GM19324 (cell line): ENCODE measurements at regions not wholly inside any gene's neighbourhood (a gene's known extent, or its start where the extent isn't known, plus 50 kb on each side); places are given as distances from the start of the nearest gene placed in this dataset.
A peak's percentile ranks its signal among the peaks of the same experiment; 100 is the strongest.
"Not testable (repeated sequence)": the region's sequence is repeated elsewhere in the genome, so short reads cannot be mapped to it uniquely, and the experiment has no call there.

ENCODE experiments used
- ATAC-seq: cut with Tn5 transposase; IDR thresholded peaks from one replicate; pipeline ENCODE4 v1.9.1; 2021; ENCODE audit warnings: mild to moderate bottlenecking, moderate library complexity; ENCODE audit not compliant: unreplicated experiment, low FRiP score

DNA sequence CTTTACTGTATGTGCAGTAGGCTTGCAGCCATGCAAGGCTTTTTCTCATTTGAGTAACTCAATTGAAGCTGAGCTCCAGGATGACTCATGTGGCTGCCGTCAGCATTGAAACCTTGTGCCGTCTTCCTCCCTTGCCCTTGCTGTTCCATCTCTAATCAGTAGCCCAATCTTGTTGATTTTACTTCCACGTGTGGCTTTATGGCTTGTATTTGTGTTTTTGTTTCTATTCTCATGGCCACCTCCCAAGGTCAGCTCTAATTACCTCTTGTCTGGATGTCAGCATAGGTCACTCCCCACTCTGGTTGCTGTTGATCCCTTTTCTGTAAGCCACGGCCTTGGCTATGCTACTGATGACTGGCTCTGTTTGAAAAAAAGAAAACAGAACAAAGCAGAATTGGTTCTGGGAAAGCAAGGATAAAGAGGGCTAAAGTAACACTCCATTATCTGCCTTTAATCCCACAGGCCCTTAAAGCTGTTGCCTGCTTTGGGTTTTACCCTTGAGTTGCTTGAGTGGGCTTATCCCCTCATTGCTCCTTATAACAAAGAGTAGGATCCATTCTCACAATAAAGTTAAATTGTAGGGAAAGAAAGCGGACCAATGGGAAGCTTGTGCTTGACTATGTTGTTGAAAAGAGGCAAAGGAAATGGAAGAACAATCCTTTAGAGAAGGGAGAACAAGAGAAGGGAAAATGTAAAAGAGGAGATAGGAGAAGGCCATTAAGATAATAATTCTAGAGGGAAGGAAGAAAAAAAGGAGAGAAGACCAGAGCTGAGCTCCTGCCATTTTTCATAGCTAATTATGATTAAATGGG lies 173.9 kb upstream of the PGRMC2 start:
- peak; percentile 60 for ATAC-seq

DNA sequence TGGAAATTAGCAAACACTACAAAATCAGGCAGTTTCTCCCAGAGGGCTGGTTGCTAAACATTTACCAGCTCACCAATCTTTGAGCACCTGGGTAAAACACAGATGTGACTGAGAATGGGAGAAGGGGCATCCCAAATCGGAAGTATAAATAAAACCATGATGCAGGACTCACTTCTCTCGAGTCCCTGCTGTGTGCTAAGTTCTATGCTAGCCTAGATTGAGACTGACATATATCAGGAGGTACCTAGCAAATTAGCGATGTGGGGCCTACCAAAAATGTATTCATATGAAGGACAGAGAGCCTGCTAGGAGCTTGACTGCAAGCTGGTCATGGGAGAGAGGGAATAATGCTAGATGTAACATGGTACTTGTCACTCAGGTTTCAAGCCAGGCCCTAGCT lies 171.9 kb upstream of the PGRMC2 start:
- no peak for ATAC-seq

- no peak for ATAC-seq
Measured at GRCh38 chr4:128458816-128459215, 171.2 kb upstream of the PGRMC2 start.

DNA sequence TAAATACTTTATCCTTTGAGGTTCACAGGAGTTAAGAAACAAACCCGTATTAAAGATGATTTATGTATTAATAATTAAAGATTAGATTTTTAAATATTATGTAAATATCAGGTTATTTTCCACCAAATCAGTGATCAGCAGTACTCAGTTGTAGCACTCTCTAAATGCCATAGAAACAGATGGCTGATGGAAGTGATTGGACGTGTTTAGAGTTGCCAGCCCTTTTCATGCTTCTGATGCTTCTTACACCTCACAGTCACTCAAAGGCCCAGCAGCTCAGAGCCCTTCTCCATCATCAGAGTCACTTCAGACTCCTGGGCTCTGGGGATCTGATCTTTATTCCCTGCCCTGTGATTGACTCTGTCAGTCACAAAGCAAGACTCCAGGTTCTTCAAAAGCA lies 170.1 kb upstream of the PGRMC2 start:
- ATAC-seq: no peak

- no peak for ATAC-seq
Measured at GRCh38 chr4:128456171-128456570, 168.6 kb upstream of the PGRMC2 start.

DNA sequence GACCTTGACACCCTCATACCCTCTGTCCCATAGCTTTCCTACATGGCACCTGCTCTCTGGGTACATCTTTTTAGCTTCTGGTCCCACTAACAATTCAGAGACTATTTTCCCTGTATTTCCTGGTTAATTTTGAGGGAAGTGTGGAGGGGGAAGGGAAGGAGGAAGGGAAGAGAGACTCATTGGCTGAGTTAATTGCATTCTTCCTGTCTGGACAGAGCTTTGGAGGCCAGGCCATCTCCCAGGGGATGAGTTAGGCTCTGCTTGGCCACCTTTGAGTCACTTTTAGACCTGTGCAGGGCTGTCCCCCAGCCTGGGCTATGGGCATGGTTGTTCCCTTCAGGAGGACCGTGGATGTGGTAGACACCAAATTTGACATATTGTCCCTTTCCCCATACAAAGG lies 167.9 kb upstream of the PGRMC2 start:
- ATAC-seq: no peak

DNA sequence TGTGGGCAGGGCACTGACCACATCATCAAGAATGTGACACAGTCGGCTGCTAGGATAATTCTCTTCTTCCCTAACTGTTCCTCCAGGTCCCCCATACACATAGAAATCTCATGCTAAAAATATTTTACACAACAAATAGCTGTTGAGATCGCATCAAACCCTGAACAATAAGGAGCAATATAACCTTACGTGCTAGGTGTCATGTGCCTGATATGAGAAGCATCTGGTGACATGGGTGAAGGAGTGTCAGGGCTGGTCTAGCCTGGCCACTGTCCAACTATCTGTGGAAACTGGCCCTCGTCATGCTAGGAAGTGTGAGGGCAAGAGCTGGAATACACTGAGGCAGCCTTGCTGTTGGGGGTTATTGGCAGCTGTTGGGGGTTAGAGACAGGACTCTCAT lies 167.3 kb upstream of the PGRMC2 start:
- ATAC-seq: peak; percentile 6

DNA sequence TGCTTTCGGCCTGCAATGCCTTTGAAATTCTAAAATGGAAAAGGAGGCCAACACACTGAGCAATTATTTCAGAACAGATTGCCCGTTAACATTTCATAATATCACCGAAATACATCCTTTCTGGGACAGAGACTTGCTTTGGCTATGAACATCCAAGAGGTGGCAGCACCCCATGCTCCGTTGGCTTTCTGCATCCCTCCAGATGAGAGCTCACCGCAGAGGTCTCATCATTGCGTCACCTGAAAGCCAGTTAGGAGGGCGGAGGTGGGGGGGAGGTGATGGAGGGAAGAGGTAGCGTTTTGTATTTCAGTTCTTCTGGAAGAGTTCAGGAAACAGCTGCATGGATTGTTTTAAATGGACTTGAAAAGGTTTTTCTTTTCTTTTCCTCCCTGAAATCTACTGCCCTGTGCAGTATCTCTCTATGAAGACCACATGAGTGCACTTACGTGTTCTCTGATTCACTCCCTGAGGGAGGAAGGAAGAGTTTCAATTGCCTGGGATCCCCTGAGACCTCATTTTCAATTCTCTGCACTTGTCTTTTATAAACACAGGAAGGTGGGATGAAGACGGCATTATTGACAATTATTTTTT lies 166.8 kb upstream of the PGRMC2 start:
- peak; percentile 92 for ATAC-seq

GRCh38 chr4:128452415-128452814 lies 164.8 kb upstream of the PGRMC2 start:
- ATAC-seq: no peak

DNA sequence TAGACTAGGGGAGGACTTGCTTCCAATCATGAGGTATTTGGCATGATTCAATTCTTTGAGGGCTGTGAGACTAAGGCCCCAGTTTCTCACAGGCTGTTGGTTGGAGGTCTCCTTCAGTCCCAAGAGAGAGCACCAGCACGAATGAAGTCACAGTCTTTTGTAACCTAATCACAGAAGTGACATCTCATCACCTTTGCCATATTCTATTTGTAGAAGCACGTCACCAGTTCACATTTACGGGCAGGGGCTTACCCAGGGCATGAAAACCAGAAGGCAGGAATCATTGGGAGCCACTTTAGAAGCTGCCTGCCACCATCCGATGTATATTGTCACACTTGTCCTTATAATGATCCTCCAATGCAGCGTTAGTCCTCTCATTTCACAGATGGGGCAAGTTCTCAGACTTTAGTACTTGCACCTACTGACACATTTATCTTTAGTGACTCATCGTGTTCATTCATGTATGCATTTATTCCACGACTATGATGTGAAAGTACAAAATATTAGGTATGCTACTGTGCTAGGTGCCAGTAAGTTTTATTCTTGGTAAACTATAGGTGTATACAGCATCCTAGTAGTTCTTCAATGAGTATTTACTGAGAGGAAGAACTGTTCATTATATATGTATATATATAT lies 163.8 kb upstream of the PGRMC2 start:
- ATAC-seq: no peak

DNA sequence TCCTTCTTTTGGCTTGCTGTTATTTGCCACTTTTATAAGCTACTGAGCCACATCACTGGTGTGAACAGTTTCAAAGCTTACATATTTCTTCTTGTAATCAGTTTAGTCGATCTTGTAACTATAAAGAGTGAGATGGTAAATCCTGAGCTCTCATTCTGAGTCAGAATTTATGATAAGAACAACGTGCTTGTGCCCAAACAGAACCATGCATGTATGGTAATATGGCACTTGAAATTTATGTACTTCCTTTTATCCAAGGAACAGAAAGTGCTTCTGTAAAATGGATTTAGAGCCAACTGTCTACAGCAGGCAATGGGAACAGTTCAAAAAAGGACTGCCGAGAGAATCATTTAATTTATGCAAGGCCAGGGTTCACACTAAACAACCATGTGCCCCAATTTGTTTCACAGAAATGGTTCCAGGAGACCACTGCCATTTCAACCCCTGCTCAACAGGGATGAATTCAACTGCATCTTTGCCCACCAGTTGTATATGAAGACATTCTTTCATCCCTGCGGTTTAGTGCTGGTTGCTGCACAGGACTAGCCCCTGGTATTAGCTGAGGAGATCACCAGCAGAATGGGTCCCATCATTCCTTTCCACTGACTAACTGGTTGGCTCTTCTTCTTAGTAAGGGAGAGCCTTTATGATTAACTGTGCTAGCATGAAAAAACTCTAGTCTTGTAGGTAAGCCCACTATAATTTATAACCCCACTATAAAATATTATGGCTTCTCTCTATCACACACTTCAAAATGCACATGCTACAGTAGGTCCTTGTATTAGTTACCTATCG lies 162.9 kb upstream of the PGRMC2 start:
- no peak for ATAC-seq

DNA sequence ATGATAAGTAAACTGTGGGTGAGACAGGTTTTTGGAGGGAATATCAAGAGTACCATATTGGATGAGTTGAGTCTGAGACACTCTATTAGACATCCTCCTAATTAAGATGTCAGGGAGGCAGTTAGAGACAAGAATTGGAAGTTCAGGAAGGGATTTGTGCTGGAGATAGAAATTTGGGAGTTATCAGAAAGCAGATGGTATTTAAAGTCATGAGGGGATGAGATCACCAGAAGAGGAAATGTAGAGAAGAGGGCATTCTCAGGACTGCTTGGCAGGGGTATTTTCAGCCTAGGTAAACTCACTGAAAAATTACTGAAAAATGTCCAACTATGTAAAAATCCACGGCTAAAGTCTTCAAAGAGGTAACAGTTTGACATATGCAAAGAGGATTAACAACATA lies 161.6 kb upstream of the PGRMC2 start:
- ATAC-seq: no peak

GRCh38 chr4:128444544-128445302 lies 157.1 kb upstream of the PGRMC2 start:
- no peak for ATAC-seq

DNA sequence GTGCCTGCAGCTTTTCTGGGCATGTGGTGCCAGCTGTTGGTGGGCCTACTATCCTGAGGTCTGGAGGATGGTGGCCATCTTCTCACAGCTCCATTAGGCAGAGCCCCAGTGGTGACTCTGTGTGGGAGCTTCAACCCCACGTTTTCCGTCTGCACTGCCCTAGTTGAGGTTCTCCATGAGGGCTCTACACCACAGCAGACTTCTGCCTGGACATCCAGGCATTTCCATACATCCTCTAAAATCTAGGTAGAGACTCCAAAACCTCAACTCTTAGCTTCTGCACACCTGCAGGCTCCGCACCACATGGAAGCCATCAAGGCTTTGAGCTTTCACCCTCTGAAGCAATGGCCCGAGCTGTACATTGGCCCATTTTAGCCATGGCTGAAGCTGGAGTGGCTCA lies 153.3 kb upstream of the PGRMC2 start:
- no peak for ATAC-seq

- ATAC-seq: not testable (repeated sequence)
Measured at GRCh38 chr4:128437023-128437422, 149.4 kb upstream of the PGRMC2 start.

DNA sequence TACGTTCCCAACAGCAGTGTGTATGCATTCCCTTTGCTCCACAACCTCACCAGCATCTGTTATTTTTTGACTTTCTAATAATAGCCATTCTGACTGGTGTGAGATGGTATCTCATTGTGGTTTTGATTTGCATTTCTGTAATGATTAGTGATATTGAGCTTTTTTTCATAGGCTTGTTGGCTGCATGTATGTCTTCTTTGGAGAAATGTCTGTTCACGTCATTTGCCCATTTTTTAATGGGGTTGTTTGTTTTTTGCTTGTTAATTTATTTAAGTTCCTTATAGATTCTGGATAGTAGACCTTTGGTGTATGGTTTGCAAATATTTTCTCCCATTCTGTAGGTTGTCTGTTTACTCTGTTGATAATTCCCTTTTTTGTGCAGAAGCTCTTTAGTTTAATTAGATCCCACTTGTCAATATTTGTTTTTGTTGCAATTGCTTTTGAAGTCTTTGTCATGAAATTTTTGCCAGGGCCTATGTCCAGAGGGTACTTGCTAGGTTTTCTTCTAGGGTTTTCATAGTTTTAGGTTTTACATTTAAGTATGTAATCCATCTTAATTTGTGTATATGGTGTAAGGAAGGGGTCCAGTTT lies 141.5 kb upstream of the PGRMC2 start:
- not testable (repeated sequence) for ATAC-seq

DNA sequence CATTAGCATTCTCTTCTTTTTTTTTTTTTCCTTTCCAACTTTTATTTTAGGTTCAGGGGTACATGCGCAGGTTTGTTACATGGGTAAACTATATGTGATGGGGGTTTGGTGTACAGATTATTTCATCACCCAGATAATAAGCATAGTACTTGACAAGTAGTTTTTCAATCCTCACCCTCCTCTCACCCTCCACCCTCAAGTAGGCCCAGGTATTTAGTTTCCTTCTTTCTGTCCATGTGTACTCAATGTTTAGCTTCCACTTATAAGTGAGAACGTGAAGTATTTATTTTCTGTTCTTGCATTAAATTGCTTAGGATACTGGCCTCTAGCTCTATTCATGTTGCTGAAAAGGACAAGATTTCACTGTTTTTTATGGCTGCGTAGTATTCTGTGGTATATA lies 140.8 kb upstream of the PGRMC2 start:
- ATAC-seq: no peak

DNA sequence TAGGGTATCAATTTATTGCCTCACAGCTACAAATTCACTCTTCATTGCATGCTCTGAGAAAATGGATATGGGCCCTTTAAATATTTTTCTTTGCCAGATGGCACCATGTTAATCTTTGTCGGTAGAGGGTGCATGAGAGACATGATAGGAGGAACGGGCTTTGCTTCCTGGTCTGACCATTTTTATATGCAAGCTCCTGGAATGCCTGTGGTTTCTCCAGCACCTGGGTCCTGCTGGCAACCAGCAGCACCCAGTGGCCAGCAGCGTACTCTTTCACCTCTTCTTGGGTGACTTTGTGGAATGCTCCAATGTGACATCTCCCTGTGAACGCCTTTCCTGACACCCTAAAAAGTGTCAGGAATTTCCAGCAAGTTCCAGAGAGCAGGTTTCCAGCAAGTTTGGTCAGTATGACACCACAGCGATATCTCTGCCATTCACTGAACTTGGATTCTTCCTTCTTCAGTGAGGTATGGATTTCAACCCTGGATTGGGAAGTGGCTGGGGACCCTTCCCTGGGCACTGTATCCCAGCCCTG lies 140.3 kb upstream of the PGRMC2 start:
- ATAC-seq: no peak
